GM10266 (cell line): ENCODE measurements at regions not wholly inside any gene's neighbourhood (a gene's known extent, or its start where the extent isn't known, plus 50 kb on each side); places are given as distances from the start of the nearest gene placed in this dataset.

Experiments
- DNase-seq: peaks from one replicate; pipeline ENCODE4 v3.0.0; 2012; ENCODE audit errors: extremely low spot score
- TF ChIP-seq, protein P1 (sequence below): IDR thresholded peaks from 2 replicates; pipeline ENCODE4 v1.5.1; 2012; ENCODE audit warnings: mild to moderate bottlenecking, low read depth; ENCODE audit not compliant: control insufficient read depth, insufficient read depth; ENCODE audit errors: missing control alignments

DNA sequence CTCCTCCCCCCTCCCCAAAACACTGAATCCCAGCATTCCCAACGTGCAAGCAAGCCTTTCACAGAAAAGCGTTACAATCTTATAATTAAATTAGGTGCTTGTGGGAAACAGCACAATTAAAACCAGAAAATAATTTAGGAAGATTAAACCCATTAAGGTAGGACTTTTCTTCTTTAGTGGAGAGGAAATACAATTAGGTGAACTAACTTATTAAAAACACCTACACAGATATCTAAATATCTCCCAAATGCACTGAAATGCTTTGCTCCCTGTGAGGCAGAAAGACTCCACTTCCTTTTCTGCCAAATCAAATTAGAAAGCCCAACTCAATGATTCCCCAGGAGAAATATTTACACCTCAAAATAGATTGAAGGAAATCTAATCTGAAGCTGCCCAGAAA, 60.9 kb upstream of the ETS2 start:
- TF ChIP-seq, protein P1, sequence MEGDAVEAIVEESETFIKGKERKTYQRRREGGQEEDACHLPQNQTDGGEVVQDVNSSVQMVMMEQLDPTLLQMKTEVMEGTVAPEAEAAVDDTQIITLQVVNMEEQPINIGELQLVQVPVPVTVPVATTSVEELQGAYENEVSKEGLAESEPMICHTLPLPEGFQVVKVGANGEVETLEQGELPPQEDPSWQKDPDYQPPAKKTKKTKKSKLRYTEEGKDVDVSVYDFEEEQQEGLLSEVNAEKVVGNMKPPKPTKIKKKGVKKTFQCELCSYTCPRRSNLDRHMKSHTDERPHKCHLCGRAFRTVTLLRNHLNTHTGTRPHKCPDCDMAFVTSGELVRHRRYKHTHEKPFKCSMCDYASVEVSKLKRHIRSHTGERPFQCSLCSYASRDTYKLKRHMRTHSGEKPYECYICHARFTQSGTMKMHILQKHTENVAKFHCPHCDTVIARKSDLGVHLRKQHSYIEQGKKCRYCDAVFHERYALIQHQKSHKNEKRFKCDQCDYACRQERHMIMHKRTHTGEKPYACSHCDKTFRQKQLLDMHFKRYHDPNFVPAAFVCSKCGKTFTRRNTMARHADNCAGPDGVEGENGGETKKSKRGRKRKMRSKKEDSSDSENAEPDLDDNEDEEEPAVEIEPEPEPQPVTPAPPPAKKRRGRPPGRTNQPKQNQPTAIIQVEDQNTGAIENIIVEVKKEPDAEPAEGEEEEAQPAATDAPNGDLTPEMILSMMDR: no peak

DNA sequence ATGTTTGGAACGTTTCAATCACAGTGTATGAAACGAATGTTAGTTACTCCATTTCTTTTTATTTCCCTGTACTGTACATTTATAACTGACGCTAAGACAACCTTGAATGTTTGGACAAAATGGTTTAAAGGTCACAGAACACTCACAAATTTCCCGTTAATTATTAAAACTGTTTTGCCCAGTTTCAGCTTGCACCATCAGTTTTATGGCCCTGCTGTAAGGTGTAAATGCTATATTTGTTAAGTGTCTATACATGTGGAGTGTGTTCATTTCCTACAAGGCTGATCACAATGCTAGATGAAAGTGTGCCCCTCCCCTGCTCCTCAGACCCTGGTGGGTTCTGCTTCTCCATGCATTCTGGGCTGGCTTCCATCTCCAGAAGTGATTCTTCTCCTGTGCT, 57.9 kb upstream of the ETS2 start:
- TF ChIP-seq, protein P1: no peak
- no peak for DNase-seq

More for the DNA sequence above, 60.9 kb upstream of the ETS2 start:
- DNase-seq: no peak

DNA sequence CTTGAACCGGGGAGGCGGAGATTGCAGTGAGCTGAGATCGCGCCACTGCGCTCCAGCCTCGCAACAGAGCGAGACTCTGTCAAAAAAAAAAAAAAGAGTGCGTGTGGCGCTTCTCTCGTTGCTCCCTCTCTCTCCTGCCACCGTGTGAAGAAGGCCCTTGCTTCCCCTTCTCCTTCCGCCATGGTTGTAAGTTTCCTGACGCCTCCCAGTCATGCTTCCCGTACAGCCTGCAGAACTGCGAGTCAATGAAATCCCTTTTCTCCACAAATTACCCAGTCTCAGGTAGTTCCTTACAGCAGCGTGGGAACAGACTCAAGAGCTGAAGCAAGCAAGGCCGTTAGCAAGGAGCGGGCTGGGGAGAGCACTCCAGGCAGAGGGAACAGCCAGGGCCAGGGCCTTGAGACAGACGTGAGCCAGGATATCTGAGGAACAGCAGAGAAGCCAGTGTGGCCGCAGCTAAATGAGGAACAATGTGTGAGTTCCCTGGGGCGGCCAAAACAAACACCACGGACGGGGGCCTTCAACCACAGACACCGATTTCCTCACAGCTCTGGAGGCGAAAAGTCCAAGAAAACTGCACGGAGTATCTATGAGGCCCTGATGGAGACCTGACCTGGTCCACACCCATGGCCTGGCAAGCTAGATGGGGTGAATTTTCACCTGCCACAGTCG, 54.2 kb upstream of the ETS2 start:
- DNase-seq: no peak
- TF ChIP-seq, protein P1: no peak

- DNase-seq: no peak
- TF ChIP-seq, protein P1: no peak
These were observed 53.7 kb upstream of the ETS2 start for GRCh38 chr21:38752051-38752505.

DNA sequence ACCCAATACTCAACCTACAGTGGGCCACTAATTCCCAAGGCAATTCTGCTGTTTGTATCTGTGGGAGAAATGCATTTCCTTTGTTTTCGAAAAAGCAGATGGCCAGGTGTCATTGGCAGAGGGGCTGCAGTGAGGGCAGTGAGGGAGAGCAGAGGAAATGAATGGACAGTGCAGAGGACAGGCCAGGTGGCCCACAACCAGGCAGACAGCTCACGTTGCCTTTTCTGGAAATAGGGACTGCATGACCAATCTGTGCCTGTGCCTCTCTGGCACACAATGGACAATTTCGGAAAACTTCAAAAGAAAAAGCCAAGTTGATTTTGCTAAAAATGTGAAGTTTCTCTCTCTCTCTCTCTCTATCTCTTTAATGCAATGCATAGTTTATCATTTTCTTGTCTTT, 52.6 kb upstream of the ETS2 start:
- DNase-seq: no peak
- TF ChIP-seq, protein P1: no peak

GRCh38 chr21:38753557-38753971, 52.2 kb upstream of the ETS2 start:
- no peak for DNase-seq
- TF ChIP-seq, protein P1: no peak
